GDM1 (cell line): ENCODE measurements at regions not wholly inside any gene's neighbourhood (a gene's known extent, or its start where the extent isn't known, plus 50 kb on each side); places are given as distances from the start of the nearest gene placed in this dataset.
"Not testable (repeated sequence)": the region's sequence is repeated elsewhere in the genome, so short reads cannot be mapped to it uniquely, and the experiment has no call there.

Experiments used
- DNase-seq: peaks from one replicate; lab custom pipeline; 2025; lab: John Stamatoyannopoulos, UW

DNA sequence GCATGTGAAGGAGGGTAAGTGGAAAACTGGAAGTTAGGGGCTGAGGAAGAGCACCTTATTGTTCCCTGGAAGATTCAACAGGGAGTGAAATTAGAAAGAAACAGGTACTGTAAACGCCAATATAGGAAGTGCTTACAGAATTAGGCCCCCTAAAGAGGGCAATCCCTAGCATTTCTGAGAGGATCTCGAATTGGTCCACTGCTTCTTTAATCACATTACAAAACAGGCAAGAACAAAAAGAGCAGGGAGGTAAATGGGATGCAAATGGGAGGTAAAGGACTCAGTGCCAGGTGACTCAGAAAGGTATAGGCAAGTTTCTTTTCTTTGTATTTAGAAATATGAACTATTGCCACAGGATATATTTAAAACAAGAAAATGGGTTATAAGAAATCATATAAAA, 116.4 kb upstream of the FANCL start:
- no peak for DNase-seq

- no peak for DNase-seq
Observed at GRCh38 chr2:58354230-58354629, 113.1 kb upstream of the FANCL start.

DNA sequence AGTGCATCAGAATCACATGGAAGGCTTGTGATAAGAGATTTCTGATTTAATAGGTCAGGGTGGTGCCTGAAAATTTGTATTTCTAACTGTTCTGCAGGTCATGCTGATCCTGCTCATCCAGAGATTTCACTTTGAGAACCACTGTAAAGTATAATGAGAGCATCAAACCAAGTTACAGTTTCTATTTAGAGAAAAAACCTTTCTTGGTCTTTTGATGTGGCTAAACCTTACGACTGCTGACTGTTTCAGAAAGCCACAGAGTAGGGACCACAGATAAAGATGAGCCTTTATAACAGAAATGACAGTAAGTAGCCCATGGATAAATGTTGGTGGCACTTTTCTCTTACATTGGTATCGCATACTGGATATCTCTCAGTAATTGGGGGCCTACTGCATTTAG, 109.4 kb upstream of the FANCL start:
- DNase-seq = no peak

GRCh38 chr2:58347810-58348209, 106.7 kb upstream of the FANCL start:
- no peak for DNase-seq

GRCh38 chr2:58341047-58341446, 99.9 kb upstream of the FANCL start:
- DNase-seq = no peak

DNA sequence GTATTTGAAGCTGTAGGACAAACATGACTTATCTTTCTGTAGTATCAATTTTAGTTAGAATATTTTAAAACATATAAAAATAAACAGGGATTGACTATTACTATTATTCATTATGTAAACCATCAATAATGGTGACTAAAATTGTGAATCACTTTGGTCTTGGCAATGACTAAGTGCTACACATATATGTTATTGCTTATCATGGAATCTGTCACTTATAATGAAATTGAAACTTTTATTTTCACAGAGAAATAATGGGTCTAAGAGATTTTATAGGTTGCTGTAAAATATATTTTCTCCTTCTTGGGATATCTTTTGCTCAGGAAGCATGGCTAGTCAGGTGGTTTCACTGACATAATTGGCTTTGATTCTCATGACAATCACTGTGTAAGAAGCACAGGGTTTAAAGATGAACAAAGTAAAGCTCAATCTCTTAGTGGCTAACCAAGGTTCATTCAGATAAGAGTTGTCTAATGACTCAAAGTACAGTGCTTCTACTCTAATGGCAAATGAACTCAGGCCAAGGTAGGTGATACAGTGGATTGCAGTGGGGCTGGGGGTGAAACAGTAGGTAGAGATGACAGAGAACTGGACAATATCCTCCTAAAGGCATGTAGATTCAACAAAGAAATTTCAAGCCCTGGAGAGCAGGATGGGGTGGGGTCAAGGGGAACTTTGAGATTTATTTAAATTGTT, 98.6 kb upstream of the FANCL start:
- DNase-seq = no peak

- DNase-seq = no peak
Observed at GRCh38 chr2:58336416-58336815, 95.3 kb upstream of the FANCL start.

DNA sequence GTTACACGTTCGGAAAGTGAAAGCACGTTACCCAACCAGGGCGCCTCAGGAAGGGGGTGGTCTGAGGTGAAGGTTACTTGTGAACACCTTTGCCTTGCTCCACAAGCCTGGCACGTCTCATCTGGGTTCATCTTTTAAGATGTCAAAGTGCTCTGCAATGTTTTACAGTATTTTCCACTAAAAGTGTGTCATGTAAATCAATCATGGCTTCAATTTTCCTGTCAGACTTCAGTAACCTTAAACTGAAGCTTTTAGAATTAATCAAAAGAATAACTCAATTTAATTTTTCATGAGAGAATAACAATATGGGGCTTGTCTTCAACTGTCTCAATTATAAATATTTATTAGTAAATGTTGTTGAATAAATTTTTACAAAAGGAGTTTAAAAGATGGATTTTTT, 93.3 kb upstream of the FANCL start:
- DNase-seq = no peak

DNA sequence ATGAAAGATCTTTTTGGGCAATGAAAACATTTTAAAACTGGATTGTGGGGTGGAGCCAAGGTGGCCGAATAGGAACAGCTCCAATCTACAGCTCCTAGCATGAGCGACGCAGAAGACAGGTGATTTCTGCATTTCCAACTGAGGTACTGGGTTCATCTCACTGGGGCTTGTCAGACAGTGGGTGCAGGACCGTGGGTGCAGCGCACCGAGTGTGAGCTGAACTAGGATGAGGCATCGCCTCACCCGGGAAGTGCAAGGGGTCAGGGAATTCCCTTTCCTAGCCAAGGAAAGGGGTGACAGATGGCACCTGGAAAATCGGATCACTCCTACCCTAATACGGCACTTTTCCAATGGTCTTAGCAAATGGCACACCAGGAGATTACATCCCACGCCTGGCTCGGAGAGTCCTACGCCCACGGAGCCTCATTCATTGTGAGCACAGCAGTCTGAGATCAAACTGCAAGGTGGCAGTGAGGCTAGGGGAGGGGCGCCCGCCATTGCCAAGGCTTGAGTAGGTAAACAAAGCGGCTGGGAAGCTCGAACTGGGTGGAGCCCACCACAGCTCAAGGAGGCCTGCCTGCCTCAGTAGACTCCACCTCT, 84.3 kb upstream of the FANCL start:
- not testable (repeated sequence) for DNase-seq

- DNase-seq = no peak
Observed at GRCh38 chr2:58319481-58319880, 78.4 kb upstream of the FANCL start.

GRCh38 chr2:58318949-58319348, 77.8 kb upstream of the FANCL start:
- not testable (repeated sequence) for DNase-seq

- no peak for DNase-seq
Observed at GRCh38 chr2:58313926-58314325, 72.8 kb upstream of the FANCL start.

DNA sequence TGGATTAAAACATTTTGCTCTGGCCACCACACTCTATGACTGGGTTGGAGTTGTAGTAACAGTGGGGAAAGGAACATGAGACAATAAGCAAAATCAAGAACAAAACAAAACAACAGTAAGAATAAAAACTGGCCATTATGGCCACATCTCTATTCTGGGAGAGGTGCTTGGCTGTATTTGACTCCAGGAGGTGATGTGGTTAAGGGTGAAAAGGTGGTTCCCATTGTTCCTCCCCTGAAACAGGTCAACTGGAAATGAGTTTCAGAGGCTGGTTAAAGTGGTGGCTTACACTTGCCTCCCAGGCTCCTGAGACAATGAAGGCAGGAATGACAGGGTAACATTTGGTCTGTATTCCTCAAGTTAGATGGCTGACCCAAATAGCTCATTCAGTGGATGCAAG, 67.3 kb upstream of the FANCL start:
- no peak for DNase-seq

- DNase-seq = no peak
Observed at GRCh38 chr2:58304843-58305242, 63.7 kb upstream of the FANCL start.

DNA sequence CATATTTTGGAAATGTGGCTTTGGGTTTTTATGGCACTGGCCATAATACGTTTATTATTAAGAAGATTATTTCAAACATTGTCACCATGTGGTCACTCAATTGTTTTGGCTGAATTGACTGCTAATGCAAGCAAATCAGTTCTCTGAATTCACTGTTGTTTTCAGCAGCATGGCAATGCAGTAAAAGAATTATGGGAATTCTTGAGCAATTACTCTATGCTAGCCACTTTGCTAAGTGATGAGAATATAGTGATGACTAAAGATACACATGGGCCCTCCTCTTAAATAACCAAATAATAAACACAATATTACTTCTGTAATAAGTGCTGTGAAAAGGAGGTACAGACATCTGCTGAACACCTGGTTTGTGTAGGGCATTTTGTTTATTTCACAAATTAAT, 58.0 kb upstream of the FANCL start:
- DNase-seq = no peak

- DNase-seq = no peak
Observed at GRCh38 chr2:58293056-58293455, 51.9 kb upstream of the FANCL start.

DNA sequence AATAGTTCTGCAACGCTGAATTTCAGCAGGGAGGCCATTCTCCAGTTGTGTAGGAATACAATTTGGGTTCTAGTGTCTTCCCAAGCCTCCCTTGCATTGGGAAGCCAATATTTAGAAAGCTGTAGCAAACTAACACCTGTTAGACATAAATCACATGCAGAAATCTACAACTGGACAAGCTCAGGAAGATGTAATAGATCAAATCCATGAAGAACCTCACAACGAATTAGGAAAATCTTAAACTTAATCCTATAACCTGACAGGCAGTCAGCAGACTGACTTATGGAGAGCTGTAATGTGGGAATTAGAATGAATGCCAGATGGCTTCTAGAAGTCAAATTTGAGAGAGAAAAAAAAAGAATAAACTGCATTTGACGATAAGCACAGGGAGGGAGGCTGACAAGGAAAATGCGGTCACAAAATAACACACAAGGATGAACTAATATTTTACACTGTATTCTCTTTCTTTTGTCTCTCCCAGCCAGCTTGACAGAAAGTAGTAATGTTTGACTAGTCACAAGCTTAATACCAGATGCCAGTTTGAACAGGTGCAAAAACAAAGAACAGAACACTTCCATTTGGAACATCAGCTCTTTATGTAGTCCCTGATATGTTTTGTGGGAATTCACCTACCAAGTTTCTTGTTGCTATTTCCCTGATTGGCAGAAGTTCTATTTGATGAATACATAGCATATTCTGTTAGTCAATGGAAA, 50.8 kb upstream of the FANCL start:
- no peak for DNase-seq
